ENCODE measurements at regions not wholly inside any gene's neighbourhood (a gene's known extent, or its start where the extent isn't known, plus 50 kb on each side); places are given as distances from the start of the nearest gene placed in this dataset.
"Not testable (repeated sequence)": the region's sequence is repeated elsewhere in the genome, so short reads cannot be mapped to it uniquely, and the experiment has no call there.

- DNase-seq (ENCODE audit: low read depth), result no peak
Observed at GRCh38 chr14:84085493-84085892, 1444.5 kb upstream of the FLRT2 start.

DNA sequence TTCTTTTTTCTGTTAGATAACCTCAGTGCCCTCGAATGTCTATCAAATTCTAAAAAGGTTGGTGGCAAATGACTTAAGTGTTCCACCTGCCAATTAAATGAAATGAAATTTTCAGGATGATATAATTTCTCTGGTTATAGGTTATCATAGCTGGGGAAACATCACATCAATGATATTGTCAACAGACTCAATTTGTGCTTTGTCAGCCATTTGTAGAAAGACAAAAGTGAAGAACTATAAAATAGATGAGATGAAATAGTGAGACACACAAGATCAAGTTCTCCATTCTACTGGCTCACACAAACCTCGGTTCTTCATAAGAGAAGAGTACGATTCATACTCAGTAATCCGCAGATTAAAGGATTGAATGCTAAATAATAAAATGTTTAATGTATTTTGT, 1443.2 kb upstream of the FLRT2 start:
- DNase-seq (ENCODE audit: low read depth), result no peak

DNA sequence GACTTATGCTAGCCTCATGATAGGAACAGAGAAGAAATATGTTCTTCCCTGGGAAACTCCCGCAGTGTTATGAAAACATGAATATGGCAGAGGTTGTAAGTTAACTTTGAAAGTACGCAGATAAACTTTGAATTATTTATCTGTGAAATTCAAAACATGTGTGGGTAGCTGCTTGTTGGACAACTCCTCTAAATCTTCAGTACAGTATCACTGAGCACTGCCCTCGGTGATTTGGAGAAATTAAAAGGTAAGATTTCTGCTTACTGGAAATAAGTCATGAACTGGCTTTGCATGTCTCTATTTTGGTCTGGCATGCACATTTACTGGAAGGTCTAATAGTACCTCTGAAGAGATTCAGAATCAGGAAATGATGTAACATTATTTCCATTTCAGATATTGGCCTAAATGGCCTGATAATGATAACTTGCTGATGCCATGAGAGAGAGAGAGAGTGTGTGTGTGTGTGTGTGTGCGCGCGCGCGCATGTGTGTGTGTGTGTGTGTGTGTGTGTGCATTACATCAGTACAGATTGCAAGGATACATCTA, 1441.9 kb upstream of the FLRT2 start:
- no peak for DNase-seq (ENCODE audit: low read depth)

DNA sequence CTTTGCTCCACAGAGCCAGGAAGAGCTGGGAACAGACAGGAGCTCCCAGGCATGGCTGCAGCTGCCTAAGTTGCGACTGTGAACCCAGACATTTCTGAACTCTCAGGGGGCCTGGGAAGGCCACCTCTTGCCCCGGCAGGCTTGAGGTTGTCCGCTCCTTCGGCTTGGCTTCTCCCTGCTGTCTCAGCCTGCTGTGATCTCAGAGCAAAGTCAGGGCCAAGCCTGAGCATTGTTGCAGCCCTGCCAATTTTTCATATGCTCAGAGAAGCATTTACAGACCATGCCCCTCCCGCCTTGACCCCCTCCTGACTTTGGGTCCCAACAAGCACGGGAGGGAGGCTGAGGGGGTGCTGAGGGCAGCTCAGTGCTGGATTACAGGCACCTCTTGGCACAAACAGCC, 1439.1 kb upstream of the FLRT2 start:
- DNase-seq (ENCODE audit: low read depth), result no peak

GRCh38 chr14:84095681-84096080, 1434.3 kb upstream of the FLRT2 start:
- no peak for DNase-seq (ENCODE audit: low read depth)

GRCh38 chr14:84098261-84098660, 1431.7 kb upstream of the FLRT2 start:
- no peak for DNase-seq (ENCODE audit: low read depth)

DNA sequence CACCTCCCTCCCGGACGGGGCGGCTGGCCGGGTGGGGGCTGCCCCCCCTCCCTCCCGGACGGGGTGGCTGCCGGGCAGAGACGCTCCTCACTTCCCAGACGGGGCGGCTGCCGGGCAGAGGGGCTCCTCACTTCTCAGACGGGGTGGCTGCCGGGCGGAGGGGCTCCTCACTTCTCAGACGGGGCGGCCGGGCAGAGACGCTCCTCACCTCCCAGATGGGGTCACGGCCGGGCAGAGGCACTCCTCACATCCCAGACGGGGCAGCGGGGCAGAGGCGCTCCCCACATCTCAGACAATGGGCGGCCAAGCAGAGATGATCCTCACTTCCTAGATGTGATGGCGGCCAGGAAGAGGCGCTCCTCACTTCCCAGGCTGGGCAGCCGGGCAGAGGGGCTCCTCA, 1430.4 kb upstream of the FLRT2 start:
- not testable (repeated sequence) for DNase-seq (ENCODE audit: low read depth)

DNA sequence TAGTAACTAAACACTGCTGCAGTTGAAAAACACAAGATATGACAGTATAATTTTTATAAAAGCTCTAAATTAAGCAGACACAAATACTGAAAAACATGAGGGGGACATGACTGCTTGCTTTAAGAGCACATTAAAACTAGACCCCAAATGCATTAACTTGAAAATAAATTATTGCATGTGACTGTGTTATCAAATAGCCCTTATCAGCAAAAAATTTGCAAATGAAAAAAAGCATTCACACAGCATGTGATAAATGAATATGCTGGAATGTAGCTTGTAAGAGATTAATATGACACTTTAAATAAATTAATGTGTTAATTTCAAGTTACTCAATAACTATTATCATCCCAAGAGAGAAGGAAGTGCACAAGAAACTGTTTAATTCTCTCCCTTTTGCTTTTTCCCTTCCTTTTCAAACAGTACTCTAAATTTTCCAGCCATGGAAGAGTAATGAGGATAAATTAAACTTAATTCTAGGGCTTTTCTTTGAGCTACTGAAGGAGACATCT, 1422.1 kb upstream of the FLRT2 start:
- no peak for DNase-seq (ENCODE audit: low read depth)

GRCh38 chr14:84108746-84109457, 1421.0 kb upstream of the FLRT2 start:
- no peak for DNase-seq (ENCODE audit: low read depth)

DNA sequence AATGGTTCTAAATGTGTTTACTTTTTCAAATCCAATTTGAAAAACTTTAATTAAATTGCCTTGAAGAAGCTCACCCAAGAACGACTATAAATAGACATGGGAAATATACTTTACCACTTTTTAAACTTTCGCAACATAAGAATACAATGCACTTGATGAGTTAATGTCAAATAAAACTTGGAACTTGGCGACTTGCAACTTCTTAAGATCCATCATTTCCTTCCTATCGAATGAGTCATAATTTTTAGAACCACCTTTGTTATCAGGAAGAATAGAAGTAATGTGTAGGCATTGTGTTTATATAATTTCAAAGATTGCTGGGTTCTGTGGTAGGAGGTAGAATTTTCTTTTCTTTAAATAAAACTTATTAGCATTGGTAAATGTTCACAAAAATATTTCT, 1417.4 kb upstream of the FLRT2 start:
- no peak for DNase-seq (ENCODE audit: low read depth)

GRCh38 chr14:84125676-84126075, 1404.3 kb upstream of the FLRT2 start:
- DNase-seq (ENCODE audit: low read depth), result no peak

- DNase-seq (ENCODE audit: low read depth), result no peak
Observed at GRCh38 chr14:84127495-84127894, 1402.4 kb upstream of the FLRT2 start.

DNA sequence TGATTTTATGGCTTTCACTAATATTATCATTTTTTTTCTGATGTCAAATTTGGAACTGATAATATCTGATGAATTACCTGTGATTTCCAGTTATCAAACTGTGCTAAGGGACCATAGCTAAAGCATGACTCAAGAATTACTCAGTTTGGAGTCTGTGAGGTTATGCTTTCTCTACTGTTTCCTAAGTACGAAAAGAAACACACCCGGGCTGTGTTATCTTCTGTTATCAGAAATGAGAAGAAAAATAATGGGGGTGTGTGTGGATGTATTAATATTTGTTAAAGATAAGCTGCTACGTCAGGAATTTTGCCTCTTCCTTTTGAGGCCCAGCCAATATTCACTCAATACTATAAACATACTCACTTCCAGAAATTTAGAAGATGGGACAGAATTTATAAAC, 1401.9 kb upstream of the FLRT2 start:
- no peak for DNase-seq (ENCODE audit: low read depth)

DNA sequence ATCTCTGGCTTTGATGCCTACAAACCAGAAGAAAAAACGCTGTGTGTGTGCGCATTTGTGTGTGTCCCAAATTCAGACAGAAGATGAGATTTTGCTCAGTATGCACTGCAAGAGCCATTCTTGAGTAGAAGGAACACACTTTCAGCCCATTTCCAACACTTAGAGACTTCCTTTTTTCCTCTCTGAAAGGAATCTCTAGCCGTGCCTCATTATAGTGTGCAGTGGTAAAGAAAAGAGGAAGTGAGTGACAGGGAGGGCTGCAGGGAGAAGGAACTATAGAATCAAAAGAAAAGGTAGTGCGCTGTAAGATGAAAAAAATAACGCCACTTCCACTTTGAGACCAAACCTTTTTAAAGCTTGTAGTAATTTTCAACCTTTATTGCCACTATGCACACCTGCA, 1400.9 kb upstream of the FLRT2 start:
- no peak for DNase-seq (ENCODE audit: low read depth)

- DNase-seq (ENCODE audit: low read depth), result no peak
Observed at GRCh38 chr14:84129941-84130340, 1400.0 kb upstream of the FLRT2 start.

- no peak for DNase-seq (ENCODE audit: low read depth)
Observed at GRCh38 chr14:84131924-84132323, 1398.0 kb upstream of the FLRT2 start.

DNA sequence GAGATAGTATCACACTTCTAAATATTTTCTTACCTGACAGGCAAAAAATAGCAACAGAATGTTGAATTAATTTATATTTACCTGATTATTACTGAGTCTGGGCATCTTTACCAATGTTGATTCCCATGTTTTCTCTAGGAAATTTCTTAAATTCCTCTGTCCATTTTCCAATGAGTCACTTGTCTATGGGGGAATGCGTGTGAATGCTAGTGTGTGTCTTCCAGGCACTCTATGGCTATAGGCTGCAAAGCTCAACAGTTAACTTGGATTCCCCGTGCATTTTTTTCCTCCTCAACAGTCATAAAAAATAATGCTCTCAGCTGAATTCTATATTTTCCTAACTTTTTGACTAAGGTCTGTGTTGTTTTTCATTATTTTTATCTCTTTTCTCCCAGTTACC, 1385.8 kb upstream of the FLRT2 start:
- no peak for DNase-seq (ENCODE audit: low read depth)

DNA sequence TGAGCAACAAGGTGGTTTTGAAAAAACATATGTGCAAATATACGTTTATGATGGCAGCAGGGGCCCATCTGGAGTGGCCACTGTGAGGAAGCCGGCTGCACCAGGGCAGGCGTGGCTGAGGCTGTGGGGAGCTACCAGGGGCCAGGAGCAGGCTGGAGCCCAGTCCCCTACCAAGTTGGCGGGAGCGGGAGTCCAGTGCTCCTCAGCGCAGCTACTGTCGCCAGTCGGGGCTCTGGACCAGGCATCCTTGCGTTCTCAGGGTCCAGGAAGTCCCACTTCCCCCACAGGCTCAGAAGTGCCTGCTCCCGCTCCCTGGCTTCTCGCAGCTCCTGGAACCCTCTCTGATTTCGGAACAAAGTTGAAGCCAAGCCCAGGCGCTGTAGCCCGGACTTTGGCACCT, 1377.5 kb upstream of the FLRT2 start:
- no peak for DNase-seq (ENCODE audit: low read depth)

GRCh38 chr14:84162633-84163032, 1367.3 kb upstream of the FLRT2 start:
- DNase-seq (ENCODE audit: low read depth), result no peak

DNA sequence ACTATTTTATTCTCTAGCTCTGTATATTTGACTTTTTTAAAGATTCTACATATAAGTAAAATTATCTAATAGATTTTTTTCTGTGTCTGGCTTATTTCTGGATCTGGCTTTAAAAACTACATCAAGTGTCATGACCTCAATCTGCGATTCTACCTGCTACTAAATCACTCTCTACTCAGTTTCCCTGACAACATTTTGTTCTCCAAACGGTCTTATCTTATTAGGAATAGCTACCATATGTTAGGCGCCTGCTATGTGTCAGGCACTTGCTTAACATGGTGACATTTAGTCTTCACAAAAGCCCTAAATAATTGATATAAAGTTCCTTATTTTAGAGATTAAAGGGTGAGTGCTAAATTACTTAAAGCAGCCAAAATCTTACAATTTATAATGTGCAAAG, 1362.9 kb upstream of the FLRT2 start:
- DNase-seq (ENCODE audit: low read depth), result no peak

DNA sequence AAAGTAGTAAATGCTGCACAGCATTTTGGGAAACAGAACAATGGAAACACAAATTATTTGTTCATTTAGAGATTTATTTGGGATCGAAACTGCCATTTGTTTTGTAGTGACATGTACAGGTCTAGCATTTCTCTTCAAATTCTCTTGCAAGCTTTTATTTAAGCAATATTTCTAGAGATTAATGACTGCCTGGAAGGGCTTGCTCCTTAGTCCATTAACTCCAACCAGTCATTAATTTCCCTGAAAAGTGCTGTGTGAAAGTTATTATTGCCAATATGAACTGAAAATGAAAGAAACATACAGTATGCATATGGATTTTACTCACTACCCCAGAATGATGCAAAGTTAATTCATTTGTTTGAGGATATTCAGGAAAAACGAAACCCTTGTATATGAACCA, 1349.6 kb upstream of the FLRT2 start:
- DNase-seq (ENCODE audit: low read depth), result no peak

DNA sequence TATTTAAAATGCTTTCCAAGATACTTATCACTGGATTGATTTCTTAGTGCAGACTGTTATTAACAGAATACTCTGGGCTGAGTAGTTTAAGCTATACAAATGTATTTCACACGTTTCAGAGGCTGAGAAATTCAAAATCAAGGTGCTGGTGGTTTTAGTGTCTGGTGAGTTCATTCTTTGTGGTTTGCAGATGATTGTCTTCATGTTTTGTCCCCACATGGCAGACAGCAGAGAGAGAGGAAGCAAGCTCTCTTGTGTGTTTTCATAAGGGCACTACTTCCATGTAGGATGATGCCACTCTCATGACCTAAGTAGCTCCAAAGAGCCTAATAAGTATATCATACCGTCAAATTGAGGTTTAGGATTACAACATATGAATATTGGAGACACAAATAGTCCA, 1348.9 kb upstream of the FLRT2 start:
- DNase-seq (ENCODE audit: low read depth), result no peak

DNA sequence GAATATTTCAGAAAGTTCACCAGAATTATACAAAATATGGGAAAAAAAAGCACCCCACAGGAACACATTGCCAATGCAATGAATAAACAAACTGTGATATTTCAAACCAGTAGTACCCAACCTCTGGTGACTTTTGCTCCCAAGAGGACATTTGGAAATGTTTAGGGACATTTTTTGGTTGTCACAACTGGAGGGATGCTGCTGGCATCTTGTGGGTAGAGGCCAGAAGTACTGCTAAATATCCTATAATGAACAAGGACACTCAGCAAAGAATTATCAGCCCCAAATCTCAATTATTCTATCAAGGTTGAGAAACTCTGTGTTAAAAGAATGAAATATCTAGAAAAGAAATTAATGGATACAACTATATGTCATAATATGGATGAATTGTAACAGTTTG, 1334.4 kb upstream of the FLRT2 start:
- DNase-seq (ENCODE audit: low read depth), result no peak

DNA sequence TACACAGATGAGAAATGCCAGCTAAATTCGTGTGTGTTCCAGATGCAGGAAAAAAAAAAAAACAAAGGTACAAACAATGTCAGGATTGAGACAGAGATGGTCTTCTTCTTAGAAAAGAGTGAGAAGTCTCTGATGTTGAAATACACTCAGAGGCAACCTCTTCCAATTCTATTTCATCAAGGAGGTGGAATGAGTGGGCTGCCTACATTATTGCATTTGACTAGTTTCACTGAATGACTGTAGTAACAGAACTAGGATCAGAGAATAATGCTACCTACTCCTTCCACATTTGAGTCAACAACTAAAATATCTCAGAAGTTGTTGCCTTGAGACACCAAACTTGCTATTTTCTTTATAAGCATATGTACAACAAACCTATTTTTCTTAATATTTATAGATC, 1332.2 kb upstream of the FLRT2 start:
- no peak for DNase-seq (ENCODE audit: low read depth)
